ENCODE measurements at regions not wholly inside any gene's neighbourhood (a gene's known extent, or its start where the extent isn't known, plus 50 kb on each side); places are given as distances from the start of the nearest gene placed in this dataset.

DNA sequence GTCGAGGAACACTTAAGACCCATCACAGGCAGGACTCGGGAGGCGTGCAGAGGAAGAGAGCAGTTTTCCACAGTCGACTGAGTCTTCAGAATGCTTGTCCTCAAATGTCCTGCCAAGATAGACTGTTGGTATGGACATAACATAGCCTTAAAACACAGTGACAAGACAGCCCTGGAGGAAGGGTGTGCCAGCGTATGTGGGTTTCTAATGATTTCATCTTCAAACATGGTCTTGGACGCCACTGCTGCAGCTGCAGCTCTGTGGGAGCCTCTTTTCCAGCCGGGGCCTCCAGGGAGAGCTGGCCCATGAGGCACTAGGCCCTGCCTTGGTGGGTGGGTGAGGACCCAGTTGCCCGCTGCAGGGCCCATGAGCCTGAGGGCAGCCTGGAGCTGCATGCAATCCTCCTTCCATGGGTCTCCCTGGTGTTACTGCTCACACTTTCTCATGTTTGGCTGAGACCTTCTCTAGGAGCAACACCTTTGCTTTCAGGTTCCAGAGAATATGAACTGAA lies 198.6 kb downstream of the KLF13 start:
- no peak for TF ChIP-seq POLR2AphosphoS5 (IDR thresholded peaks at IDR 0.05)
- TF ChIP-seq, protein P1, sequence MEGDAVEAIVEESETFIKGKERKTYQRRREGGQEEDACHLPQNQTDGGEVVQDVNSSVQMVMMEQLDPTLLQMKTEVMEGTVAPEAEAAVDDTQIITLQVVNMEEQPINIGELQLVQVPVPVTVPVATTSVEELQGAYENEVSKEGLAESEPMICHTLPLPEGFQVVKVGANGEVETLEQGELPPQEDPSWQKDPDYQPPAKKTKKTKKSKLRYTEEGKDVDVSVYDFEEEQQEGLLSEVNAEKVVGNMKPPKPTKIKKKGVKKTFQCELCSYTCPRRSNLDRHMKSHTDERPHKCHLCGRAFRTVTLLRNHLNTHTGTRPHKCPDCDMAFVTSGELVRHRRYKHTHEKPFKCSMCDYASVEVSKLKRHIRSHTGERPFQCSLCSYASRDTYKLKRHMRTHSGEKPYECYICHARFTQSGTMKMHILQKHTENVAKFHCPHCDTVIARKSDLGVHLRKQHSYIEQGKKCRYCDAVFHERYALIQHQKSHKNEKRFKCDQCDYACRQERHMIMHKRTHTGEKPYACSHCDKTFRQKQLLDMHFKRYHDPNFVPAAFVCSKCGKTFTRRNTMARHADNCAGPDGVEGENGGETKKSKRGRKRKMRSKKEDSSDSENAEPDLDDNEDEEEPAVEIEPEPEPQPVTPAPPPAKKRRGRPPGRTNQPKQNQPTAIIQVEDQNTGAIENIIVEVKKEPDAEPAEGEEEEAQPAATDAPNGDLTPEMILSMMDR (IDR thresholded peaks at IDR 0.05), result no peak
- no peak for TF ChIP-seq POLR2A (IDR thresholded peaks at IDR 0.05)

Data from prostate gland (tissue), 2 donors.